Colonic mucosa (tissue), 4 donors: ENCODE measurements at regions not wholly inside any gene's neighbourhood (a gene's known extent, or its start where the extent isn't known, plus 50 kb on each side); places are given as distances from the start of the nearest gene placed in this dataset.

ENCODE experiments used
- DNase-seq: peaks from one replicate; pipeline ENCODE4 v3.0.0-alpha.2; 2020
- H3K27ac ChIP-seq: fragments of 200-600 bp; one replicate; pipeline ENCODE4 v1.8.0; 2021
- H3K27me3 ChIP-seq: fragments of 200-600 bp; one replicate; pipeline ENCODE4 v1.8.0; 2021
- H3K36me3 ChIP-seq: fragments of 200-600 bp; one replicate; pipeline ENCODE4 v1.8.0; 2021
- H3K4me1 ChIP-seq: fragments of 200-600 bp; one replicate; pipeline ENCODE4 v1.8.0; 2021; ENCODE audit warnings: mild to moderate bottlenecking
- H3K4me3 ChIP-seq: fragments of 200-600 bp; one replicate; pipeline ENCODE4 v1.8.0; 2021
- H3K9ac ChIP-seq, 2 donors: one replicate each; pipeline ENCODE4 v1.7.0; 2013; ENCODE audit warnings: control low read depth in 2 of 2, low read depth in 2 of 2, low read length in 2 of 2
- H3K9me3 ChIP-seq: fragments of 200-600 bp; one replicate; pipeline ENCODE4 v1.8.0; 2021
- CTCF ChIP-seq: fragments of 200-600 bp; IDR thresholded peaks from one replicate; pipeline ENCODE4 v1.8.0; 2022; ENCODE audit warnings: antibody characterized with exemption, mild to moderate bottlenecking
- intact Hi-C: fragments of 100-400 bp; cut with DNase I; formaldehyde crosslinking; loops from one replicate; pipeline ENCODE4 v1.14.1; 2022
- donor health status: healthy.
- donor health status: DM: no; HTN: no; CAD: no.
- donor health status: DM: no; HTN: no; CAD: no.

- no peak overlapping the region for H3K4me3 ChIP-seq
- H3K27me3 ChIP-seq, result no peaks in the 10 kb centered on the region
- no peak for DNase-seq
- H3K36me3 ChIP-seq, result no peaks in the 10 kb centered on the region
- intact Hi-C loops, result no loop called here
- no peaks in the 10 kb centered on the region for H3K4me1 ChIP-seq
- no peak for TF ChIP-seq CTCF
- no peak overlapping the region for H3K9ac ChIP-seq
- H3K27ac ChIP-seq, result no peak overlapping the region
- no peaks in the 10 kb centered on the region for H3K9me3 ChIP-seq
These were observed 183.5 kb downstream of the SCG2 start for GRCh38 chr2:223418604-223419199.

GRCh38 chr2:223420048-223420447 is 182.1 kb downstream of the SCG2 start:
- Histone ChIP-seq H3K36me3 (no peaks in the 10 kb centered on the region), H3K4me3 (no peak overlapping the region), H3K27me3 (no peaks in the 10 kb centered on the region), H3K4me1 (no peaks in the 10 kb centered on the region), H3K9ac (no peak overlapping the region), H3K9me3 (no peaks in the 10 kb centered on the region), H3K27ac (no peak overlapping the region)
- intact Hi-C loops, result no loop called here
- TF ChIP-seq CTCF, result no peak
- no peak for DNase-seq

GRCh38 chr2:223431479-223431878 is 170.7 kb downstream of the SCG2 start:
- Histone ChIP-seq H3K4me1 (no peaks in the 10 kb centered on the region), H3K9ac (no peak overlapping the region), H3K27ac (no peak overlapping the region), H3K9me3 (no peaks in the 10 kb centered on the region), H3K4me3 (no peak overlapping the region), H3K27me3 (no peaks in the 10 kb centered on the region), H3K36me3 (no peaks in the 10 kb centered on the region)
- intact Hi-C loops, result no loop called here
- no peak for TF ChIP-seq CTCF
- no peak for DNase-seq

GRCh38 chr2:223433461-223433860 is 168.7 kb downstream of the SCG2 start:
- DNase-seq, result no peak
- TF ChIP-seq CTCF, result no peak
- intact Hi-C loops, result no loop called here
- no peak overlapping the region for H3K4me3 ChIP-seq
- H3K9me3 ChIP-seq, result no peaks in the 10 kb centered on the region
- no peaks in the 10 kb centered on the region for H3K4me1 ChIP-seq
- no peaks in the 10 kb centered on the region for H3K36me3 ChIP-seq
- no peaks in the 10 kb centered on the region for H3K27me3 ChIP-seq
- no peak overlapping the region for H3K27ac ChIP-seq
- H3K9ac ChIP-seq, result no peak overlapping the region

DNA sequence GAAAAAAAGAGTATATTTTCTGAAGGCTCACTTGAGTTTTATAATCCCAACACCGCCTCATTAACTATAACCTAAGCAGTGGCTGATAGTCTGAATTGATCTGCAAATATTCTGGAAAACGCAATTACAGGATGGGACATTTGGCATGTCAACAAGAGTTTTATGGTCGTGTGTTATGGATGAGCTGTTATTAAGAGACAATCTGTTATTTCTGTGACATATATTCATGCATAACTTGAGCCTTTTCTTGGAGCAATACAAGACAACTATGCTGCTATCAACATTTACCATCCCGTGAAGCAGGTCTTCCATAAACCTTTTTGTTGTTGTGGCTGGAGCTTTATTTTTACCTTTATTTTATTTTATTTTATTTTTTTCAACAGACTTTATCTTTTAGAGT is 164.4 kb downstream of the SCG2 start:
- intact Hi-C loops, result no loop called here
- no peaks in the 10 kb centered on the region for H3K9me3 ChIP-seq
- H3K4me1 ChIP-seq, result no peaks in the 10 kb centered on the region

More for the DNA sequence above, 164.4 kb downstream of the SCG2 start:
- Histone ChIP-seq H3K36me3 (no peaks in the 10 kb centered on the region), H3K27me3 (no peaks in the 10 kb centered on the region), H3K27ac (no peak overlapping the region), H3K9ac (no peak overlapping the region), H3K4me3 (no peak overlapping the region)
- DNase-seq, result no peak
- no peak for TF ChIP-seq CTCF
